Kidney epithelial cell (primary cell): ENCODE measurements at regions not wholly inside any gene's neighbourhood (a gene's known extent, or its start where the extent isn't known, plus 50 kb on each side); places are given as distances from the start of the nearest gene placed in this dataset.
A peak's percentile ranks its signal among the peaks of the same experiment; 100 is the strongest.
"Not testable (repeated sequence)": the region's sequence is repeated elsewhere in the genome, so short reads cannot be mapped to it uniquely, and the experiment has no call there.

Source experiments
- DNase-seq: peaks from one replicate; pipeline ENCODE4 v3.0.0-alpha.2; 2010; ENCODE audit warnings: low read depth
- H3K27me3 ChIP-seq: 2 replicates; pipeline ENCODE4 v1.6.0; 2011; ENCODE audit warnings: low read length; ENCODE audit not compliant: control insufficient read depth, insufficient read depth
- H3K36me3 ChIP-seq: 2 replicates; pipeline ENCODE4 v1.5.1; 2011; ENCODE audit warnings: low read length; ENCODE audit not compliant: control insufficient read depth, insufficient read depth
- H3K4me3 ChIP-seq: 2 replicates; pipeline ENCODE4 v1.5.1; 2011; ENCODE audit warnings: low read depth, mild to moderate bottlenecking, control low read depth, low read length
- CTCF ChIP-seq: IDR thresholded peaks from 2 replicates; pipeline ENCODE4 v1.5.1; 2011; ENCODE audit warnings: mild to moderate bottlenecking, moderate library complexity, low read length, control low read depth, inconsistent platforms; ENCODE audit not compliant: insufficient read depth, poor library complexity, severe bottlenecking

- DNase-seq, H3K27me3 ChIP-seq, H3K36me3 ChIP-seq, H3K4me3 ChIP-seq: not testable (repeated sequence)
Measured at GRCh38 chr5:102154791-102155605, 141.1 kb downstream of the SLCO4C1 start.

- TF ChIP-seq CTCF: no peak
- no peak overlapping the region for H3K4me3 ChIP-seq
- DNase-seq: no peak
Measured at GRCh38 chr5:102154291-102154690, 141.8 kb downstream of the SLCO4C1 start.

DNA sequence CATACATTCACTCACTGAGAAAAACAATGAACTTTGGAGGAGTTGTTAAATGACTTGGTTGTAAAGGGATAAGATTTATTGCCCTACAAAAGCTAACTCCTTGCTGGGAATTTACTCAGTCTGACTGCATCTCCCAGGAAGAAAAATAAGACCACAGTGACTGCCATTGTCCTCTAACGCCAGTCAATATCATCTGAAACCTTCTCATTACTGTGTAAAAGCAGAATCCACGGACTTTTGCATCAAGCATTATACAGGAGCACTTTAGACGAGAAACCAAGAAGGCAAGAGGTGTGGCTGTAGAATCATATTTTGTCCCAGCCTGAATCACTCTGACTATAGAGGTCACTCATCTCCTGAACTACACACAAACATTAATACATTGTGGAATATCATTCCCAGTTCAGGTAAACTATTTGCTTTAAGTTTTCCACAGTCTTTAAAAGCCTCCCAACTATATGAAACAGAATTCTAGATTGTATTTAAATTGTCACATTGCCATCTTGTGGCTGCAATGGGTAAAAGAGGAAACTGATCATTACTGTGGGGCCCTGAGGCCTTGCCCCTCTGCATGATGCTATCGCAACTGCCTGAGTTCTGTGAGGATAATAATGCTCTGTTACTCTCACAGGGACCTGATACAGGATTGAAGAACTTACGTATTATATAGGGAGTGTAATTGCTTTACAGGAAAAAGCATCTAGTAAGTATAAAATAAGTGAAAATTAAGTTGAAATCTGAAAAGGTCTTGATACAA, 142.9 kb downstream of the SLCO4C1 start:
- Histone ChIP-seq H3K4me3 (no peak overlapping the region), H3K27me3 (no peaks in the 10 kb centered on the region), H3K36me3 (no peaks in the 10 kb centered on the region)
- DNase-seq: peak; percentile 4
- peak; percentile 57 for TF ChIP-seq CTCF

More at GRCh38 chr5:102154291-102154690, 141.8 kb downstream of the SLCO4C1 start:
- Histone ChIP-seq H3K27me3 (no peaks in the 10 kb centered on the region), H3K36me3 (no peaks in the 10 kb centered on the region)

GRCh38 chr5:102139029-102139428, 157.1 kb downstream of the SLCO4C1 start:
- no peak for DNase-seq
- Histone ChIP-seq H3K4me3 (no peak overlapping the region), H3K36me3 (no peaks in the 10 kb centered on the region), H3K27me3 (no peaks in the 10 kb centered on the region)
- TF ChIP-seq CTCF: no peak

- no peaks in the 10 kb centered on the region for H3K36me3 ChIP-seq
- no peak overlapping the region for H3K4me3 ChIP-seq
- no peaks in the 10 kb centered on the region for H3K27me3 ChIP-seq
- DNase-seq: no peak
- TF ChIP-seq CTCF: no peak
Measured at GRCh38 chr5:102138243-102138653, 157.8 kb downstream of the SLCO4C1 start.

DNA sequence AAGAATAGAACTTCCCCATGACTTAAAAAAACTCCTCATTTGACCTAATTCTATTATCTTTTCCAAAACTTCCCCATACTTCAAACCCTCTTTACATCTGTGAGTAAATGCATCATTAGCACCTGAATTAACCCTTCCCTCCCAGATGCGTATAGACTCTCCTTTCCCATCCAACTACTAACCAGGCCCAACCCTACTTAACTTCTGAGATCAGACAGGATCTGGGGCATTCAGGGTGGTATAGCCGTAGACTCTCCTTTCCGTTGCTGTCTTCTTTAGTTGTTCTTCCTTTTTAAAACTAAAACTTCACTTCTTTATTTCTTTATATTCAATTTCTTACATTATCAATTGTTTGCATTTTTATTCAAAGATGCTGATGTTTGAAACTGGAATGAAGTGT, 165.2 kb downstream of the SLCO4C1 start:
- H3K4me3 ChIP-seq: no peak overlapping the region
- no peak for TF ChIP-seq CTCF
- H3K36me3 ChIP-seq: no peaks in the 10 kb centered on the region
- H3K27me3 ChIP-seq: no peaks in the 10 kb centered on the region
- DNase-seq: no peak
